GM23338 (cell line): ENCODE measurements at regions not wholly inside any gene's neighbourhood (a gene's known extent, or its start where the extent isn't known, plus 50 kb on each side); places are given as distances from the start of the nearest gene placed in this dataset.
A peak's percentile ranks its signal among the peaks of the same experiment; 100 is the strongest.

Experiments
- ATAC-seq: fragments of 200-7000 bp; cut with Tn5 transposase; 3 replicates; pipeline ENCODE4 v1.9.1; 2020
- DNase-seq: peaks from one replicate; pipeline ENCODE4 v3.0.0-alpha.2; 2015; ENCODE audit warnings: low spot score
- H2AFZ ChIP-seq: fragments of 200-600 bp; sonication (generic); 2 replicates; pipeline ENCODE4 v1.8.0; 2016; ENCODE audit warnings: antibody characterized with exemption, mild to moderate bottlenecking, moderate library complexity
- H3F3A ChIP-seq: fragments of 200-600 bp; sonication (generic); replicated peaks from 2 replicates; pipeline ENCODE4 v1.8.0; 2017; ENCODE audit warnings: antibody characterized with exemption, mixed run types, low read depth
- H3K27ac ChIP-seq: fragments of 200-600 bp; sonication (generic); 2 replicates; pipeline ENCODE4 v1.6.1; 2016; ENCODE audit warnings: low read depth
- H3K27me3 ChIP-seq: fragments of 200-600 bp; sonication (generic); 2 replicates; pipeline ENCODE4 v1.8.0; 2016; ENCODE audit warnings: mild to moderate bottlenecking, mixed run types, moderate library complexity; ENCODE audit not compliant: insufficient read depth
- H3K36me3 ChIP-seq: fragments of 200-600 bp; sonication (generic); 2 replicates; pipeline ENCODE4 v1.8.0; 2016; ENCODE audit warnings: mild to moderate bottlenecking; ENCODE audit not compliant: insufficient read depth
- H3K4me1 ChIP-seq: fragments of 200-600 bp; sonication (generic); 2 replicates; pipeline ENCODE4 v1.8.0; 2016; ENCODE audit warnings: mild to moderate bottlenecking, moderate library complexity; ENCODE audit not compliant: insufficient read depth
- H3K4me2 ChIP-seq: fragments of 200-600 bp; sonication (generic); 2 replicates; pipeline ENCODE4 v1.7.1; 2017; ENCODE audit warnings: mixed run types
- H3K4me3 ChIP-seq: fragments of 200-600 bp; sonication (generic); 2 replicates; pipeline ENCODE4 v1.6.1; 2016; ENCODE audit warnings: mixed run types
- H3K79me2 ChIP-seq: fragments of 200-600 bp; sonication (generic); replicated peaks from 2 replicates; pipeline ENCODE4 v1.8.0; 2017; ENCODE audit warnings: mild to moderate bottlenecking; ENCODE audit not compliant: insufficient read depth
- H3K9me2 ChIP-seq: fragments of 200-600 bp; sonication (generic); 2 replicates; pipeline ENCODE4 v1.8.0; 2017; ENCODE audit not compliant: insufficient read depth
- H4K20me1 ChIP-seq: fragments of 200-600 bp; sonication (generic); replicated peaks from 2 replicates; pipeline ENCODE4 v1.8.0; 2017; ENCODE audit warnings: mild to moderate bottlenecking; ENCODE audit not compliant: insufficient read depth
- H3K27ac Mint-ChIP-seq: 2 replicates; pipeline ENCODE4 v1.8.0; 2020; ENCODE audit warnings: inconsistent platforms, mild to moderate bottlenecking, moderate library complexity, mixed read lengths
- H3K27me3 Mint-ChIP-seq: 3 replicates; pipeline ENCODE4 v1.8.0; 2022; ENCODE audit warnings: low read depth, mild to moderate bottlenecking, moderate library complexity, mixed read lengths, inconsistent platforms; ENCODE audit not compliant: insufficient read depth, poor library complexity
- H3K36me3 Mint-ChIP-seq: 3 replicates; pipeline ENCODE4 v1.8.0; 2021; ENCODE audit warnings: low read depth, mild to moderate bottlenecking, inconsistent platforms, moderate library complexity, mixed read lengths
- H3K4me1 Mint-ChIP-seq: 3 replicates; pipeline ENCODE4 v1.8.0; 2020; ENCODE audit warnings: mild to moderate bottlenecking, inconsistent platforms, mixed read lengths
- H3K4me3 Mint-ChIP-seq: 3 replicates; pipeline ENCODE4 v1.8.0; 2021; ENCODE audit warnings: moderate library complexity, mild to moderate bottlenecking, inconsistent platforms, mixed read lengths
- H3K9me3 Mint-ChIP-seq: 3 replicates; pipeline ENCODE4 v1.8.0; 2020; ENCODE audit warnings: moderate library complexity, mild to moderate bottlenecking, inconsistent platforms, mixed read lengths
- CREB1 ChIP-seq: fragments of 250-450 bp; sonication (Bioruptor Pico); IDR thresholded peaks from 2 replicates; pipeline ENCODE4 v1.5.0; 2020; ENCODE audit warnings: low read depth, mild to moderate bottlenecking, moderate library complexity
- CTCF ChIP-seq, 2 experiments: fragments of 200-600 bp in 1 of 2; sonication (generic) in 1 of 2; conservative IDR thresholded peaks; 2 replicates each; pipeline versions ENCODE4 v1.5.1 to v1.6.1; 2016 to 2017; ENCODE audit warnings: antibody characterized with exemption in 2 of 2, low read depth in 2 of 2, mild to moderate bottlenecking in 2 of 2, moderate library complexity in 1 of 2
- ETS1 ChIP-seq: IDR thresholded peaks from 2 replicates; pipeline ENCODE4 v1.6.1; 2016; ENCODE audit warnings: antibody characterized with exemption
- EZH2 ChIP-seq: fragments of 200-600 bp; sonication (generic); IDR thresholded peaks from one replicate; pipeline ENCODE4 v1.8.0; 2017; ENCODE audit warnings: antibody characterized with exemption, mild to moderate bottlenecking, low read depth; ENCODE audit not compliant: unreplicated experiment
- EZH2phosphoT487 ChIP-seq: fragments of 200-600 bp; sonication (generic); IDR thresholded peaks from one replicate; pipeline ENCODE4 v1.8.1; 2018; ENCODE audit warnings: antibody characterized with exemption; ENCODE audit not compliant: unreplicated experiment
- JUNB ChIP-seq: IDR thresholded peaks from one replicate; pipeline ENCODE4 v1.6.1; 2016; ENCODE audit warnings: antibody characterized with exemption; ENCODE audit not compliant: unreplicated experiment
- NANOG ChIP-seq: IDR thresholded peaks from 2 replicates; pipeline ENCODE4 v1.6.1; 2016; ENCODE audit warnings: antibody characterized with exemption, borderline replicate concordance
- POLR2AphosphoS5 ChIP-seq: IDR thresholded peaks from 2 replicates; pipeline ENCODE4 v1.6.1; 2016; ENCODE audit warnings: antibody characterized with exemption, low read depth
- REST ChIP-seq: IDR thresholded peaks from one replicate; pipeline ENCODE4 v1.6.1; 2018; ENCODE audit warnings: antibody characterized with exemption; ENCODE audit not compliant: unreplicated experiment
- STAT1 ChIP-seq: IDR thresholded peaks from one replicate; pipeline ENCODE4 v1.6.1; 2016; ENCODE audit warnings: antibody characterized with exemption; ENCODE audit not compliant: unreplicated experiment
- ZNF114 ChIP-seq: fragments of 250-450 bp; sonication (Bioruptor Pico); IDR thresholded peaks from 2 replicates; pipeline ENCODE4 v1.5.0; 2020; ENCODE audit warnings: mild to moderate bottlenecking, moderate library complexity
- ZNF331 ChIP-seq: fragments of 250-450 bp; sonication (Bioruptor Pico); IDR thresholded peaks from 2 replicates; pipeline ENCODE4 v1.5.0; 2020; ENCODE audit warnings: low read depth, mild to moderate bottlenecking, moderate library complexity

GRCh38 chrX:109845996-109846395 lies 112.9 kb upstream of the ACSL4 start:
- H3K79me2 ChIP-seq: no peaks in the 10 kb centered on the region
- H3K36me3 ChIP-seq: no peaks in the 10 kb centered on the region
- H3K27me3 ChIP-seq: no peaks in the 10 kb centered on the region
- H3K4me2 ChIP-seq: no peak overlapping the region
- no peak for ATAC-seq
- no peak overlapping the region for H3K4me3 ChIP-seq
- H3K9me2 ChIP-seq: no peaks in the 10 kb centered on the region
- peaks cover 13% of the 10 kb centered on the region for H3K4me1 ChIP-seq
- H3K27ac ChIP-seq: no peak overlapping the region
- DNase-seq: no peak
- Mint-ChIP-seq H3K4me1 (peaks cover 19% of the 10 kb centered on the region), H3K27me3 (peaks cover 5% of the 10 kb centered on the region), H3K27ac (no peak overlapping the region), H3K36me3 (no peaks in the 10 kb centered on the region), H3K9me3 (no peaks in the 10 kb centered on the region), H3K4me3 (no peak overlapping the region)
- TF ChIP-seq CTCF (conservative IDR thresholded peaks at IDR 0.05; ENCODE audit: low read depth in 2 of 2): no peak
- H4K20me1 ChIP-seq: no peaks in the 10 kb centered on the region
- no peaks in the 10 kb centered on the region for H3F3A ChIP-seq
- no peak overlapping the region for H2AFZ ChIP-seq

- no peak overlapping the region for H3K27ac ChIP-seq
- TF ChIP-seq JUNB (no peak), EZH2 (no peak), POLR2AphosphoS5 (no peak), ZNF331 (CRISPR knock-in tag) (no peak), ZNF114 (CRISPR knock-in tag) (no peak), CREB1 (CRISPR knock-in tag) (no peak), ETS1 (no peak), EZH2phosphoT487 (no peak), CTCF (conservative IDR thresholded peaks at IDR 0.05; ENCODE audit: low read depth in 2 of 2) (no peak), REST (no peak), NANOG (no peak), STAT1 (no peak)
Observed at GRCh38 chrX:109847257-109848187, 114.5 kb upstream of the ACSL4 start.

More at GRCh38 chrX:109847257-109848187, 114.5 kb upstream of the ACSL4 start:
- H2AFZ ChIP-seq: 0 out of 2 replicates have a peak overlapping the region, but pooled peaks have one; percentile 73
- Mint-ChIP-seq H3K27me3 (peaks cover 6% of the 10 kb centered on the region), H3K27ac (no peak overlapping the region), H3K4me3 (no peak overlapping the region), H3K4me1 (peaks cover 23% of the 10 kb centered on the region), H3K36me3 (no peaks in the 10 kb centered on the region), H3K9me3 (no peaks in the 10 kb centered on the region)
- no peaks in the 10 kb centered on the region for H4K20me1 ChIP-seq
- no peaks in the 10 kb centered on the region for H3K36me3 ChIP-seq
- H3K9me2 ChIP-seq: no peaks in the 10 kb centered on the region
- no peak overlapping the region for H3K4me3 ChIP-seq
- H3K27me3 ChIP-seq: no peaks in the 10 kb centered on the region
- no peak overlapping the region for H3K4me2 ChIP-seq
- H3K79me2 ChIP-seq: no peaks in the 10 kb centered on the region
- DNase-seq (no peak), ATAC-seq (no peak)
- H3F3A ChIP-seq: no peaks in the 10 kb centered on the region
- H3K4me1 ChIP-seq: peaks cover 13% of the 10 kb centered on the region
